Gastroesophageal sphincter (tissue), 4 donors: ENCODE measurements at regions not wholly inside any gene's neighbourhood (a gene's known extent, or its start where the extent isn't known, plus 50 kb on each side); places are given as distances from the start of the nearest gene placed in this dataset.

ENCODE experiments used
- ATAC-seq: fragments of 150-250 bp; one replicate; pipeline ENCODE4 v1.9.1; 2016; ENCODE audit warnings: mild to moderate bottlenecking, moderate library complexity
- H3K27ac ChIP-seq, 4 donors: fragments of 200-600 bp; sonication (generic) in 3 of 4; 1 replicate in 3 of 4; 2 replicates in 1 of 4; pipeline ENCODE4 v1.5.1; 2016 to 2019
- H3K27me3 ChIP-seq: fragments of 200-600 bp; sonication (generic); one replicate; pipeline ENCODE4 v1.5.1; 2019
- H3K36me3 ChIP-seq, 2 donors: fragments of 200-600 bp; sonication (generic); one replicate each; pipeline ENCODE4 v1.5.1; 2019; ENCODE audit warnings: control low read depth in 1 of 2
- H3K4me1 ChIP-seq, 3 donors: fragments of 200-600 bp; sonication (generic); 1 replicate in 2 of 3; 2 replicates in 1 of 3; pipeline ENCODE4 v1.5.1; 2016 to 2019; ENCODE audit warnings: control low read depth in 2 of 3
- H3K4me3 ChIP-seq, 2 donors: fragments of 200-600 bp; sonication (generic); one replicate each; pipeline ENCODE4 v1.5.1; 2019; ENCODE audit warnings: mild to moderate bottlenecking in 1 of 2, moderate library complexity in 1 of 2
- H3K9me3 ChIP-seq, 3 donors: fragments of 200-600 bp; sonication (generic); one replicate each; pipeline ENCODE4 v1.5.1; 2017 to 2019; ENCODE audit warnings: control low read depth in 2 of 3
- EP300 ChIP-seq: sonication (generic); formaldehyde crosslinking; IDR thresholded peaks from one replicate; pipeline ENCODE4 v1.6.1; 2017; ENCODE audit warnings: antibody characterized with exemption, mild to moderate bottlenecking
- POLR2A ChIP-seq, 2 donors: fragments of 450-650 bp; IDR thresholded peaks; one replicate each; pipeline ENCODE4 v1.6.1; 2017; ENCODE audit warnings: antibody characterized with exemption in 2 of 2, mild to moderate bottlenecking in 2 of 2, moderate library complexity in 1 of 2
- POLR2AphosphoS5 ChIP-seq: sonication (generic); formaldehyde crosslinking; IDR thresholded peaks from one replicate; pipeline ENCODE4 v1.6.1; 2017; ENCODE audit warnings: antibody characterized with exemption
- WGBS, 2 donors: methylation state at CpG; one replicate each; pipeline ENCODE4 v1.1.5; 2018; ENCODE audit warnings: low coverage in 1 of 2; 5-methylcytosine and 5-hydroxymethylcytosine counted together
- small RNA-seq, 4 donors: library from RNA; depleted of rRNA; stranded (forward); fragments of <200 nt; gene quantifications; one replicate each; pipeline ENCODE3, GENCODE V24; 2016
- TF ChIP-seq, protein P1 (sequence below), 4 experiments: fragments of 200-600 bp in 2 of 4; fragments of 450-650 bp in 2 of 4; sonication (generic) in 1 of 4; IDR thresholded peaks; one replicate each; pipeline ENCODE4 v1.5.1; 2017 to 2019; ENCODE audit warnings: antibody characterized with exemption in 4 of 4, mild to moderate bottlenecking in 2 of 4, moderate library complexity in 2 of 4

DNA sequence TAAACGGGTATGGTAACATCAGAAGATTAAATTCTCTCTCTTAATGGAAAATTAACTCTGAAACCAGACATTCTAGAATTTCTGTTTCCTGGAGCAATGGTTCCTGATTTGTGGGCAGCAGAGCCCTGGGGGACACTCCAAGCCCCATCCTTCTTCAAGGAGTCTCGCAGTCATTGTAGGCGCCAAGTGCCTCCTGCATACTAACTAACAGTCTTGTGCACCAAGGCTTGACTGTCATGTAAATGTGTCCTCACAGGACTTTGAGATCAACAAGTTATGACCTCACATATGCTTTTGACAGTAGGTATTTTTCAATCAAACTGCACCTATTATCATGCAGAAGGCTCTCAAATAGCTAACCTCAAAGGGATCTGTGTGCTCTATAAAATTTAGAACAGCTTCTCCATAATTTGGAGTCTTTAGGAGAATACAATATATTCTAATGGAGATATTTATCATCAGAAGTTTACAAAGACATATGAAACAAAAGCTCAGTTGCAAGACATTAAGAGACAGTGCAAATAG is 52.1 kb upstream of the COPS8 start:
- Histone ChIP-seq H3K4me1 (no peaks in the 10 kb centered on the region), H3K27me3 (peaks cover 3% of the 10 kb centered on the region), H3K27ac (no peak overlapping the region), H3K9me3 (no peaks in the 10 kb centered on the region), H3K4me3 (no peak overlapping the region), H3K36me3 (no peaks in the 10 kb centered on the region)
- TF ChIP-seq POLR2A (IDR thresholded peaks at IDR 0.05) (no peak), EP300 (no peak), POLR2AphosphoS5 (no peak)
- TF ChIP-seq, protein P1, sequence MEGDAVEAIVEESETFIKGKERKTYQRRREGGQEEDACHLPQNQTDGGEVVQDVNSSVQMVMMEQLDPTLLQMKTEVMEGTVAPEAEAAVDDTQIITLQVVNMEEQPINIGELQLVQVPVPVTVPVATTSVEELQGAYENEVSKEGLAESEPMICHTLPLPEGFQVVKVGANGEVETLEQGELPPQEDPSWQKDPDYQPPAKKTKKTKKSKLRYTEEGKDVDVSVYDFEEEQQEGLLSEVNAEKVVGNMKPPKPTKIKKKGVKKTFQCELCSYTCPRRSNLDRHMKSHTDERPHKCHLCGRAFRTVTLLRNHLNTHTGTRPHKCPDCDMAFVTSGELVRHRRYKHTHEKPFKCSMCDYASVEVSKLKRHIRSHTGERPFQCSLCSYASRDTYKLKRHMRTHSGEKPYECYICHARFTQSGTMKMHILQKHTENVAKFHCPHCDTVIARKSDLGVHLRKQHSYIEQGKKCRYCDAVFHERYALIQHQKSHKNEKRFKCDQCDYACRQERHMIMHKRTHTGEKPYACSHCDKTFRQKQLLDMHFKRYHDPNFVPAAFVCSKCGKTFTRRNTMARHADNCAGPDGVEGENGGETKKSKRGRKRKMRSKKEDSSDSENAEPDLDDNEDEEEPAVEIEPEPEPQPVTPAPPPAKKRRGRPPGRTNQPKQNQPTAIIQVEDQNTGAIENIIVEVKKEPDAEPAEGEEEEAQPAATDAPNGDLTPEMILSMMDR (IDR thresholded peaks at IDR 0.05) = no peak
- no peak for ATAC-seq
- WGBS, 2 donors = 42 to 69% methylated on average over 1 to 2 of the region's 3 CpGs

DNA sequence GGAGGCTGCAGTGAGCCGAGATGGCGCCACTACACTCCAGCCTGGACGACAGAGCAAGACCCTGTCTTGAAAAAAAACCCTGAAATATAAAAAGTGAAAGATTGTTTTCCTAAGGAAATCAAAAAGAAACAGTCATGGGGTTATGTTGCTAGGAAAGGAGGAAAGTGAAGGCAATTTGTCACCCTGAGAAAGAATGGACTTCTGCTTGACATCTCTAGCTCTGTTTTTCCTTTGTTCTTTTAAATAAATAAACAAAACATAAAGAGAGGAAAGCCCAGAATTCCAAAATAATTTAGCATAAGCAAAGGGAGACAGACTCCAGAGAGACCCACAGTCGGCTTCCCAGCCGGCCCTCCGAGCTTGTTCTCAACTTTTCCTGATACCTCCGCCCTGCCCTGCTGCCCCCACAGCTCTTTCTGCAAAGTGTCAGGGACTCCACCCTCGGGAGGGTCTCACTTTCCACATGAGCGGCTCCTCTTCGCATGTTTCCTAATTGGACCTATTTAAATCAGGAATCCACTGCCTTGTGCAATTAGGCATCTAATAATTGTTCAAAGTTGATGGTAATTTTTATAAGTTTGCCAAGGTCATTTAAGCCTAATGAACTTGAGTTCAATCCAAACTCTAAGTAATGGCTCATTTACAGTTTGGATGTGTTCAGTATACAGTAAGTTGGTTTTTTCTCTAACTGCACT is 49.8 kb upstream of the COPS8 start:
- H3K27ac ChIP-seq = no peak overlapping the region
- H3K9me3 ChIP-seq = no peaks in the 10 kb centered on the region
- TF ChIP-seq EP300 (no peak), POLR2AphosphoS5 (no peak), POLR2A (IDR thresholded peaks at IDR 0.05) (no peak)
- TF ChIP-seq, protein P1 (IDR thresholded peaks at IDR 0.05) = no peak
- no peaks in the 10 kb centered on the region for H3K4me1 ChIP-seq
- no peak for ATAC-seq
- peaks cover 3% of the 10 kb centered on the region for H3K27me3 ChIP-seq
- no peak overlapping the region for H3K4me3 ChIP-seq
- 83 to 86% methylated on average over 6 to 7 of the region's 10 CpGs for WGBS, 2 donors
- H3K36me3 ChIP-seq = no peaks in the 10 kb centered on the region

Small RNAs in the stretch of these regions (small RNA-seq; reads per million reads assigned to genes)
- gene RNU6-1051P = 0 reads per million in 4 donors
